ENCODE measurements at regions not wholly inside any gene's neighbourhood (a gene's known extent, or its start where the extent isn't known, plus 50 kb on each side); places are given as distances from the start of the nearest gene placed in this dataset.

- TF ChIP-seq CTCF (IDR thresholded peaks at IDR 0.05; ENCODE audit: extremely low read depth, missing control alignments): no peak
- DNase-seq (ENCODE audit: low spot score): no peak
Measured at GRCh38 chr4:14299166-14299565, 671.6 kb upstream of the BOD1L1 start.

- no peak for TF ChIP-seq CTCF (IDR thresholded peaks at IDR 0.05; ENCODE audit: extremely low read depth, missing control alignments)
- DNase-seq (ENCODE audit: low spot score): no peak
Measured at GRCh38 chr4:14302021-14302420, 674.5 kb upstream of the BOD1L1 start.

- no peak for TF ChIP-seq CTCF (IDR thresholded peaks at IDR 0.05; ENCODE audit: extremely low read depth, missing control alignments)
- DNase-seq (ENCODE audit: low spot score): no peak
Measured at GRCh38 chr4:14303856-14304255, 676.3 kb upstream of the BOD1L1 start.

- TF ChIP-seq CTCF (IDR thresholded peaks at IDR 0.05; ENCODE audit: extremely low read depth, missing control alignments): no peak
- no peak for DNase-seq (ENCODE audit: low spot score)
Measured at GRCh38 chr4:14308229-14308651, 680.7 kb upstream of the BOD1L1 start.

GRCh38 chr4:14309431-14309830, 681.9 kb upstream of the BOD1L1 start:
- DNase-seq (ENCODE audit: low spot score): no peak
- no peak for TF ChIP-seq CTCF (IDR thresholded peaks at IDR 0.05; ENCODE audit: extremely low read depth, missing control alignments)

GRCh38 chr4:14313757-14314156, 686.2 kb upstream of the BOD1L1 start:
- no peak for DNase-seq (ENCODE audit: low spot score)
- TF ChIP-seq CTCF (IDR thresholded peaks at IDR 0.05; ENCODE audit: extremely low read depth, missing control alignments): no peak

GRCh38 chr4:14315129-14315528, 687.2 kb upstream of the CPEB2 start:
- DNase-seq (ENCODE audit: low spot score): no peak
- TF ChIP-seq CTCF (IDR thresholded peaks at IDR 0.05; ENCODE audit: extremely low read depth, missing control alignments): no peak

Data from GM20000 (cell line).